H1 (cell line): ENCODE measurements at regions not wholly inside any gene's neighbourhood (a gene's known extent, or its start where the extent isn't known, plus 50 kb on each side); places are given as distances from the start of the nearest gene placed in this dataset.

Experiments
- GABPA ChIP-seq: IDR thresholded peaks from 2 replicates; pipeline ENCODE4 v1.6.1; 2011; ENCODE audit warnings: mild to moderate bottlenecking, low read length, moderate library complexity, borderline replicate concordance; ENCODE audit not compliant: insufficient read depth
- MAFK ChIP-seq: IDR thresholded peaks from 2 replicates; pipeline ENCODE4 v1.6.1; 2012; ENCODE audit warnings: low read depth, mild to moderate bottlenecking, improper control_type of control experiment, low read length
- TCF12 ChIP-seq: IDR thresholded peaks from 2 replicates; pipeline ENCODE4 v1.6.1; 2011; ENCODE audit warnings: low read depth, mild to moderate bottlenecking, low read length
- TF ChIP-seq, protein P1 (sequence below): IDR thresholded peaks from 2 replicates; pipeline ENCODE4 v1.6.1; 2012; ENCODE audit warnings: low read length, inconsistent platforms

DNA sequence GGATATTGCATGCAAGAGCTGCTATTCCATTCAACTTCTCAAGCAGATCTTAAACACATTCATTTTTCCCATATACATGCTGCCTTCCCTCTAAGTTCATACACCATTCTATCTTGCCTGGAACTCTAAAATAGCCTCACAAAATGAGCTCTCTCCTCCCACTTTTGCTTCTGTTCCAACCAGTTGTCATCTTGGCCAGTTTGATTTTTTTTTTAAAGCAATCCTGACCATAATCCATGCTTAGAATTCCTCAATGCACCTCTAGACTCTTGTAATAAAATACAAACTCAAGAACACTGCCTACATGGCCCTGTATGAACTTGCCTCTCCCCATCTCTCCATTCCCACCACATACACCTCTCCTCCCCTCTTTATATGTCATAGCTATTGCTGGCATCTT lies 68.6 kb upstream of the NPHP3 start (continued):
- TF ChIP-seq, protein P1, sequence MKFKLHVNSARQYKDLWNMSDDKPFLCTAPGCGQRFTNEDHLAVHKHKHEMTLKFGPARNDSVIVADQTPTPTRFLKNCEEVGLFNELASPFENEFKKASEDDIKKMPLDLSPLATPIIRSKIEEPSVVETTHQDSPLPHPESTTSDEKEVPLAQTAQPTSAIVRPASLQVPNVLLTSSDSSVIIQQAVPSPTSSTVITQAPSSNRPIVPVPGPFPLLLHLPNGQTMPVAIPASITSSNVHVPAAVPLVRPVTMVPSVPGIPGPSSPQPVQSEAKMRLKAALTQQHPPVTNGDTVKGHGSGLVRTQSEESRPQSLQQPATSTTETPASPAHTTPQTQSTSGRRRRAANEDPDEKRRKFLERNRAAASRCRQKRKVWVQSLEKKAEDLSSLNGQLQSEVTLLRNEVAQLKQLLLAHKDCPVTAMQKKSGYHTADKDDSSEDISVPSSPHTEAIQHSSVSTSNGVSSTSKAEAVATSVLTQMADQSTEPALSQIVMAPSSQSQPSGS: no peak
- no peak for TF ChIP-seq TCF12
- no peak for TF ChIP-seq MAFK
- no peak for TF ChIP-seq GABPA
- TF ChIP-seq, all 59 proteins: peak for 0
